Ecto neural progenitor cell (in vitro differentiated cells): ENCODE measurements at regions not wholly inside any gene's neighbourhood (a gene's known extent, or its start where the extent isn't known, plus 50 kb on each side); places are given as distances from the start of the nearest gene placed in this dataset.

Source experiments
- DNase-seq: peaks from one replicate; pipeline ENCODE4 v3.0.0-alpha.2; 2018; ENCODE audit warnings: low spot score

DNA sequence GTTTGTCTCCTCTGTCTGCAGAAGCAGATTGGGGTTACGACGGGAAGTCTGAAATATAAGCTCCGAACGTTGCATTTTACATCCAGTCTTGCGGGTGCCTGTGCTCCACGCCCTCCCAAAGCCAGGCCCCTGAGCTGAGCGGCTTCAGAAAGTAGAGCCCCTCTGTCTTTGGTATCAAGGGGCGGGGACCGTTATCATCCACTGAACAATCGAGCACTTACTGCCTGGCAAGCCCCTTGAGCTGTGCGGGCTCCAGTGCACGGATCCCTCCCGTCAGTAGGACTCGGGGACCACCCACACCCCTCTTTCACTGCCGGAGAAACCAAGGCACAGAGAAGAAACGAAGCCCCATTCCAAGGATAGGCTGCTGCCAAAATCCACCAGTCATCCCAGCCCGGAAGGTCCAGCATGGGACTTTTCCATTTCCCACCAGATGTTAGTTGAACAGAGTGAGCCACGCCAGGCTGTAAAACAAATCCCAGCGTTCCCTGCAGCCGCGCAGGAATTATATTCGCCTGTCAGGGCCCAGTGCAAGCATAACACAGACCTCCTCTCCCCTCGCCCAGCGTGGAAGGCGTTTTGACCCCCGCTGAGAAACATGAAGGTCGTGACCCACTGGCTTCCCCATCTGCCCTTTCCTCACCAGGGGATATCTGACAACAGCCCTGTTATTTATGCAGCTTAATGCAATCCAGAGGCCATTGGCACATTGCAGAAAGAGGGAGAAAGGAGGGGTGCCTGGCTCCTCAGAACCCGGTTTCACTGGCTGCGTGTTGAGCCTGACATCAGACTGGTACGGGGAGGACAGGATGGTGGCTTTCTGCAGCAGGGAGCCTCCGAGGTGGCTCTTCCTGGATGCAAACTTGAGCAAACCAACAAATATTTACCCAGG lies 212.2 kb upstream of the FOXF1 start:
- DNase-seq = no peak

DNA sequence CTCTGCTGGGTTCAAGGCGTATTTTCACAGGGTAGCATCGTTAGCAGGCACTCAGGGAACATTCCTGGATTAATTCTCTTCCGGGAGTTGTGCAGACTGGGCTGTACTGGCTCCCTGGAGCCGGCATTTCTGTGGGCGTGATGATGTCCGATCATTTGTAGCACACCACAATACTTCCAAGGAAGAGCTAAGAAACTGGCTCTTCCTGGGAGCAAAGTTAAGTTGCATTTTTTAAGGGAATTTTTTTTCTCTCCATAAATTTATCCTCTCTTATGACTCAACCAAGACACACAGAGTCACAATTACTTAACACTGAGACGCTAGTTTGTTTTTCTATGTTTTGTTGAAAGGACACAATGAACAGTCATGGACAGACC lies 211.6 kb upstream of the FOXF1 start:
- DNase-seq = no peak

DNA sequence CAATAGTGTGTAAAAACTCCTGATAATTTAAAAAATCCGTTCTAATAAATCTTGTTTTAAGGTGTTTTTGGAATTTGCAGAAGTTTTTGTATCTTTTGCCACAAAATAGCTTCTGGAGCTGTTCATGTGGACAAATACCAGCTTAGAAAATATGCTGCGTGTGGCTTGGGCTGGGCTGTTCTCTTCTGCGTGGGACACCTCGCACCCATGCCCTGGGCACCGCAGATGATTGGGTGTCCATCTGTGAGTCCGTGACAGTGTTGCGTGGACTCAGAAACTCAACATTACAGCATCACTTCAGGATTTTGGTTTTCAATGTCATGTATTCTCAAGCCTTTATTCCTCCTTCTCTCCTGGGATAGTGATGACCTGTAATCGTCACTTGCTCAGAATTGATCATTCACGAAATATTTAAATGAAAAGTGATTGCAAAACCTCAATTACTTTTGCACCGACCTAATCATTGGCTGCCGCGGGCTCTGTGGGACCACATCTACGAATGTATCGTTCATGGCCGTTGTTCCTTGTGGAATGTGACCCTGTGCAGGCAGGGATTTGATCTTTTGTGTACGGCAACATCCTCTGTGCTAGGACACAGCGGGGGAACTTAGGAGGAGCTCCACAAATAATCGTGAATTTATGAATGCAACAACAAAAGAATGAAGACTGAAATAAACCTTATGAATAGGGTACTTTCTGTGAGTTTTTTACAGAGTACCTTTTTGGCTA lies 210.3 kb upstream of the FOXF1 start:
- no peak for DNase-seq

DNA sequence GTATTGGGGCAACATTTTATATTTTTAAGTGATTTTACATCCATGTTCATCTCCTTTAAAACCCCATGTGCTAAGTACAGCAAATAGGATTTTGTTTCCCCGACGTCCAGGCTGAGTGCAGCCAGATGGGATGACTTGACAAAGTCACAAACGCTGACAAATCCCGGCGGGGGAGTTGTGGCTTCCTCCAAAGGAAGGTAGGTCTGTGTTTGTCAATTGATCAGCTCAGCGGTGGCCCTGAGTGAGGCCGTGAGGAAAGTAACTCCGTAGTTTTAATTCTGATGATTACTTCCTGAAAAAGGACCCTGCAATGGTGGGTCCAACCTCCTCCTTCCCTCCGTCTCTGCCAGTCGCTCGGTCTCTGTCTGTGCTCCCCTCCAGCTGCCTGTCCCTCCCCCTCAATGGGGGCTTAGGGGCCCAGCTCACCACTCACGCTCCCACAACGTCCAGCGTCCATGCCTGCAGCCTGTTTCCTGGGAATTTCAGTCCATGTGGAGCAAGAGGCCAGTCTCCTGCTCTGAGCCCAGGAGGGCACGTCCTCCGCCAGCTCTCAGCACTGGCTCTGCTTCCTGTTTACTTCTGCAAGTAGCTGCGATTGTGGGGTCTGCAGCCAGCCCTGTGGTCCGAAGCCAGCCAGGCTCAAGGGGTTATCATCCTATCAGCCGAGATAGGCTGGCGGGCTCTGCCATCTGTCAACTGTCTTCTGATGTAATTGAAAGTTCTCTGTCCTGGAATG lies 209.4 kb upstream of the FOXF1 start:
- no peak for DNase-seq

DNA sequence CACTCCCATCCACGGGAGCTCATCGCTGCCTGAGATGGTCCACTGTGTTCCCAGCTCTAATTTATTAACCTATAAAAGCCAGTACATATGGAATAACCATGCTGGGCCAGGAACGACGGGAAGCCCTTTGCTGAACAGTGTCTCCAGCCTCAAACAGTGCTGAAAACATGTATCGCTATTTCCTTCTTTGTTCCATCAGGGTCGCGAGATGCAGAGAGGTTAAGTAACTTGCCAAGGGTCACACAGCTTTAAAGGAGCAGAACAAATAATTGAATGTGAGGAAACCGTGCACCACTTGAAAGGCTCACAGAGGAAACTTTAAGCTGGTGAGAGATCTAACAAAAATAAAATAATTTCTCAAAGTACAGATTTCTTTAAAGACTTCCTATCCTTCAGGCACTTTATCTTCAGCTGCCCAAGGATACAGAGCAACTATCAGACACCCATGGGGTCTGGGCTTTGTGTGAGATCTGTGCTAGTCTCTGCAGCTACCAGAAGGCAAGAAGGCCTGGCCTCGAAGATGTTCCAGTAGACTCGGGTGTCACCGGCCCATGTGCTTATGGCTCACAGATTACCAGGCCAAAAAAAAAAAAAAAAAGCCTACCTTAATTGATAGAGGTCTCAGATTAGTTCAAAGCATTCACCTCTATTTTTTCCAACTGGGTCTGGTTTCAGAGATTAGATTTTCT lies 207.8 kb upstream of the FOXF1 start:
- no peak for DNase-seq

DNA sequence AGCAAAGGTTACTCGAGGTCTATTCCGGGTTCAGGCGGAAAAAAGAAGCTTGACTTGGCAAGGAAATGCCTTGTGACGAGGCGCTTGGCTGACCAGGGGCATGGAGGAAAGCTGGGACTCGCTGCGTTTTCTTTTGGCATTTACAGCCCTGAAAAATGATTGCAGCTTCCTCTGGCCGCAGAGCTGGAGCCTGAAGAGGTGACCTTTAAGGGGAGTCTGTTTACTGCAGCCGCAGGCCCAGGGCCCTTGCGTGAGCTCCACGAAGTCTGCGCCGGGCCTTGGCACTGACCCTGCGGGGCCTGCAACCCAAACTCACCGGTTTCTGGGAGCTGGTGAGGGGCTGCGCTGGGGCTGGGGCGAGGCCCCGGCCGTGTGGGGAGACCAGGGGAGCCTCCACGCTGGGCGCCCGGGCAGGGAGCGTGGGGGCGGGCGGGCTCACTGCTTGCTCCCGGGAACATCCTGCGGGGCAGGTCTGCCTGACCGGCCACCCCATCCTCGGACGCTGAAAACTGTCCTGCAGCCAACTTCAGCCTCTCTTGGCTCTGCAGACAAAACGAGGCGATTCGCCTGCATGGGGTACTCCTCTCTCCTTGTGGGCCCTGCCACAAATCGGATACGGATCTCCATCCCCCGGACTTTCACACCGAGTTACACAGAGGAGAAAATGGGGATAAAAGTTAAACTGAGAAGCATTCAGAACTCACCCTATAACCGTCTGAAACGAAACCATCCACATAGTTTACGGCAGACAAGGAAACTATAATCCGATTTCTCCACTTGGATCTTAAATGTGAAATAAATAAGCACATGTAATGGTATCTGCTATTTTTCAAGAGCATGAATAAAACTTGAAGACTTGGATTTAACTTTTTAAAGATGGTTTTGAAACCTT lies 206.3 kb upstream of the FOXF1 start:
- DNase-seq = no peak

DNA sequence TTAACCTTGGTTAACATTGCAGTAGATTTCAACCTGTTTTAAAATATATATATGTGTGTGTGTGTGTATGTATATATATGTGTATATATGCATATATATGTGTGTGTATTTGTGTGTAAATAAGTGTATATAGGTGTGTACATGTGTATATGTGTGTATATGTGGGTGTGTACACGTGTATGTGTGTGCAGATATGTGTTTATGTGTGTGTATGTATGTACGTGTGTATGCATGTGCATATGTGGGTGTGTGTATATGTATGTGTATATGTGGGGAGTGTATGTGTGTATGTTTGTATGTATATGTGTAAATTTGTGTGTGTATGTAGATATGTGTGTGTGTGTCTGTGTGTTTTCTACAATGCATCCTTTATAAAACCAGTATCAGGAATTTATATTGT lies 205.5 kb upstream of the FOXF1 start:
- DNase-seq = no peak

DNA sequence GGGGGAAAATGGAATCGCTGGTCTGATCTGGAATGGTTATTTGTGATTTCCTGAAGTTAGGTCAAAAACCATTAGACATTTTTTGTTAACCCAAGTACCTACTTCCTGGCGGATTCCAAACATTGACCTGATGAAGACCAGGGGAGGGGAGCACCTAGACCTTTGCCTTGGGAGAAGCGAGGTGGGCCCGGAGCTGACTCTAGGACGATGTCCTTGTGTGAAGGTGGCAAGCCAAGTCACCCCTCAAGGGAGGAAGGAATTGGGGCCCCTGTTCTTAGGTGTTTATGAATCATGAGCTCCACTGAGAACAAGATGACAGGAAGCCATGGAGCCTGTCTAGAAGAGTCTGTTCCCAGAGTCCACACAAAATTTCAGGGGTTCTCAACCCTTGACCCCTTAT lies 204.9 kb upstream of the FOXF1 start:
- no peak for DNase-seq

DNA sequence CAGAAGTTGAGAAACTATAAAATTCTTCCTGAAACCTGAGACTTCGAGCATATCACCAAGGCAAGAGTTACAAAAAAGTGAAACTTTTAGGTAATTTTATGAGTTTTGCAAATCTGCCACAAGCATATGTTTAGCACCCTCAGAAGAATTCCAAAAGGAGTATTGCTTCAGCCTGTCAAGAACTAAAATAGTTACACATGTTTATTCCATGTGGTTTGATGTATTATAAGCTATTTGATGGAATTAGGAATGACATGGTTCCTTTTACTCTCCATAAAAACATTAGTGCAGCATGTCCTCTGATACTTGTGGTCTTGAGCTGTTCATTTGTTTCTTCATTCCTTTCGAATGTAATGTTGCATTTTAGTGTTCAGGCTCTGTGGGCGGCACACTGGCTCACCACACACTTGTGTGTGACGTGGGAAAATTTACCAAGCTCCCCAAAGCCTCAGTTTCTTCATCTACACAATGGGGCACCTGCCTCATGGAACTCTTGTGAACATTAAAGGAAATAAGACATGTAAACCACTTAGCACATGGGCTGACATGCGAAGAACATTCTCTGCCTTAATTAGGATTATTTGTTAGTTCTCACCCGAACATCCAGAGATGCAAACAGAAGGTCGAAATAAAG lies 204.2 kb upstream of the FOXF1 start:
- no peak for DNase-seq

DNA sequence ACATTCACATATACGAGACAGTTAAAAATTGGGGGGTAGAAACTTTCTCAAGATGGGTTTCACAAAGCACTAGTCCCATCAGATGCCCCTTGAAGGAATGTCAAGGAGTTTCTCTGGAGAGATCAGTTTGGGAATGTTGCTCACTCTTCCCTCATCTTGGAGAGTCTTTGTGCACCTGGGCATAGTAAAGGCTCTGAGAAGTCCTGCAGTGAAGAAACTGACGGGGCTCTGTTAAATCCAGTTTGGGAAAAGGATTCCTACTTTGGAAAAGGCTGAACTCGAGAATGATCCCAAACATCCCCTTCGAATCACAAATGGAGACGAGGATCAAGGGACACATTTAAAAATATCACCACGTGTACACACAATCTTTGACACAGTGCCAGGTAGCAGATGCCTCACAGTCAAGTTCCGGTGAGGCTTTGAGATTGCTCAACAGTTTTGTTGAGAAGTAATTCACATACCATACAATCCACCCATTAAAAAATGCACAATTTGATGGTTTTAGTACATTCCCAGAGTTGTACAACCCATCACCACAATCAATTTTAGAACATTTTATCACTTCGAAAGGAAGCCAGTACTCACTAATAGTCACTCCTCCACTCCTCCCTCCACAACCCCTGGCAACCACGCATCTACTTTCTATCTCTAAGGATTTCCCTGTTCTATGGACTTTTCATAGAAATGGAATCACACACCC lies 203.4 kb upstream of the FOXF1 start:
- DNase-seq = no peak

DNA sequence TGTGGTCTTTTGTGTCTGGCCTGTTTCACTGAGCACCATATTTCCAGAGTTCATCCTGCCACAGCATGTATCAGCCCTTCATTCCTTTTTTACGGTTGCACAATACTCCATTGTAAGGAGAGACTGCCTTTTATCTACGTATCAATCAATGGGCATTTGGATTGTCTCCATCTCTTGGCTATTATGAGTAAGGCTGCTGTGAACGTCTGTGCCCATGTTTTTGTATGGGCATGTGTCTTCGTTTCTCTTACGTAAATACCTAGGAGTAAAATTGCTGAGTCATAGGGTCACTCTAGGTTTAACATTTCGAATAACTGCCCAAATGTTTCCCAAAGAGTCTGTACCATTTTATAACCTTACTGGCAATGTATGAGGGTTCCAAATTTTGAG lies 202.8 kb upstream of the FOXF1 start:
- no peak for DNase-seq

DNA sequence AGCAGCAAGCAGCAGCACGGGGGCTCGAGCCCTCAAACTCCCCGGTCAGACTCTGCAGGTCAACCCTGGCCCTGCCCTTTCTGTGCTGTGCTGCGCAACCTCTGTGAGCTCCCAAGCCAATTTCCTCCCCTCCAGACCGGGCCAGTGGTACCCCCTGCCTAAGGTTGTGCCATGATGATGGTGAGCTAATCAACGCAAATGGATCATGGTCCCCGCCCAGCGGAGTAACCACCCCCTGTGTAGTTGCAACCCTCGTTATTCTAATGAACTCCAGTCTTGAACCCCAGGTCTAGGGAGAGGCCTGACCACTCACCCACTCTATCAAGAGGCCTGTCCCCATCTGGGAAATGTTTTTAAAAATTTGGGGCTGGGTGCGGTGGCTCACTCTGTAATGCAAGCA lies 201.8 kb upstream of the FOXF1 start:
- DNase-seq = no peak

DNA sequence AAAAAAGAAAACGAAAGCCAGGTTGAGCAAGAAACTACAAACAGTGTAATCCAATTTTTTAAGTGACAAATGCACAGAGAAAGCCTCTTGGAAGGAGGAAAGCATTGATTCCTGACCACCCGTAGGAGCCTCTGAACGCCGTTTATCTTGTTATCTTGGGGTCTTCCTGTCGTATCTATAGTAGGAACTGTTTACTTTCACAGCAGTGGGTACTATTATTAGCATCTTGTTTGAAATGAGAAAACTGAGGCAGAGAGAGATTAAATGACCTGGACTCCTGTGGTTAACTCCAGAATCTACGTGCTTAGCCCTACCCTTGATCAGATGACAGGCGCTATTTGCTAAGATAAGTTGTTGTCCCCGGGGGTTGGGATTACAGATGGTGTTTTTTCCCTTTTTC lies 196.7 kb upstream of the FOXF1 start:
- DNase-seq = no peak

DNA sequence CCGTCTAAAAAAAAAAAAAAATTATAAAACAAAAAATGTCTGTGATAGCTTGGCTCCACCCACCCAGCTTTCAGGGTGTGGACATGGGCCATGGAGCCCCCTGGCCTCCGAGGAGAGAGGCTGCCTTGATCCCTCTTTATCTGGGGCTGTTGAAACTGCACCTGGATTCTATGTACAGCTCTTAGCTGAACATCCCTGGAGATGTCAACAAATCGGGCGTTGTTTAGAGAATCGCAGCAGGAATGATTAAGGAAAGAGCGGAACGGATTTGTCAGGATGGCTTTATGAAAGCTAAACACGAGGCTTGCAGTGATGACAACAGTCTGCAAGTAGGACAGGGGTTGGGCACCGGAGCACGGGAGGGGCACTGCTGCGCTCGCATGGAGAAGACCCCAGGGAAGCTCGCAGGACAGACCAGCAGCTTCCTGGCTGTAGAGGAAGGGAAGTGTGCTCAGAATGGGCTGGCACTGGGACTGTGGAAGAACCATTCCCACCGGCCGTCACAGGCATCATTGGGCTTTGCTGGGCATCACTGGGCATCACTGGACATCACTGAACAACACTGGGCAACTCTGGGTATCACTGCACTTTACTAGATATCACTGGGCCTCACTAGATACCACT lies 195.8 kb upstream of the FOXF1 start:
- no peak for DNase-seq

DNA sequence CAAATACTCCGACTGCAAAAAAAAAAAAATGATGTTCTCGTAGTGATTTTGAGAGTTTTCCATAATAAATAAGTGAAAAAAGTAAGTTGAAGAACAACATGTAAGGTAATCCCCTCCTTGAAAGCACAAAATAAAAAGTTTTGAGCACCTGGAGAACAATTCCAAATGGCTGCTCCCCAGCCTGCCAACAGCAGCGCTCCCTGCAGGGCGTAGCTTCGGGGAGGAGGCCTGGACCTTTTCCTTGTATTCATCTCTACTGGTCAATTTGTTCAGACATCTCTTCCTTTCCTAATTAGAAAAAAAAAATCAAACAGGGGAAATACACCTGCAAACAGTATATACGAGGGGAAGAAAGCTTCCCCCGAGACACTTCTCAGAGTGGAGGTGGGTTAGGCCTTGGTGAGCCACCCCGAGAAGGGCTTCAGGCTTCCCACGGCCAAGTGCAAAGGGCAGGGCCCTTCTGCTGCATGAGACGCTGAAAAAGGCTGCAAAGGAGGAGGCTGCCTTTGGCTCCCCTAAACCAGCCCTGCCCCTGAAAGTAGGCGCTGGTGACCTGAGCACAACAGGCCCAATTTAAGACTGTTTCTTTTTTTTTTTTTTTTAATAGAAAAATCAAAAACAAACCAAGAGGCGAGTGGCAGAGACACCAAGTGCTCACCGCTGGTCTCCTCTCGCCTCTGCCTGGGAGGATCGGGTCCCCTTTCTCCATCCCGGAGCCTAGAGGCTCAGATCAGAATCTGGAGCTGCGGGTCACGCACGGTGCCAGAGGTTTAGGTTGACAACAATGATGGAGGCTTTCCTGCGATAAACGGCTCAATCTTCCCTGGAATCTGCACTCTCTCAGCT lies 193.1 kb upstream of the FOXF1 start:
- peak; percentile 34 for DNase-seq

DNA sequence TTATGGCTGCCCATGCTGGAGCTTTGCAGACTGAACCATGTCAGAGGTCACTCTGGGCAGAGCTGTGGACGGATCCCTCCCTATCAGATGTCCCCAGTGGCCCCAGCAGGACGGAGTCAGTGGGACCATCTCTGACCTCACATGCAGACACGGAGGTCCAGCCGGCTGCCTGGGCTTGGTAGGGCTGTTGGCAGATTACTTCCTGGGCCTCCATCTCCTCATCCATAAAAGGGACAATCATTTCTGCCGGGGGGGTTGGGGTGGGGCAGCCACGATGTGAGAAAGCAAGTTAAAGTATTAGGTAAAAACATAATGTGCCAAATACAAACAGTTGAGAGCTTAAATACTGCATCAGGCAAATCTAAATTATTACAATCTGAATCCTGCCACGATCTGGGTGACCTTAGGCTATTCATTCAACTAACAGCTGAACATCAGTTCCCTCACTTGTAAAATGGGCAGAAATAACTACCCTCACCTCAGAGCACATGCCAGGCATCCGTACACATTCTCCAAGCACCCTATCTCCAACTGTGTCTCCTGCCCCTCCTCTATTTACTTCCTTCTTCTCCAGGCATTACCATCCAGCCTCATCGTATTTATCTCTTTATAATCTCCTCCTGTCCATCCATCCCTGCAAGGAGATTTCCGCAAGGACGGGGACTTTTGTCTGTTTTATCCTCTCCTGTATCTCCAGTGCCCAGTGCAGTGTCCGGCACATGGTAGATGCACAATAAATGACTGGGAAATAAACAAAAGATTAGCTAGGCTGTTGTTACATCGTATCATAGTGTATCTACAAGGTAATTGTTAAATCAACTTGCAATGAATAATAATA lies 192.3 kb upstream of the FOXF1 start:
- peak; percentile 46 for DNase-seq

DNA sequence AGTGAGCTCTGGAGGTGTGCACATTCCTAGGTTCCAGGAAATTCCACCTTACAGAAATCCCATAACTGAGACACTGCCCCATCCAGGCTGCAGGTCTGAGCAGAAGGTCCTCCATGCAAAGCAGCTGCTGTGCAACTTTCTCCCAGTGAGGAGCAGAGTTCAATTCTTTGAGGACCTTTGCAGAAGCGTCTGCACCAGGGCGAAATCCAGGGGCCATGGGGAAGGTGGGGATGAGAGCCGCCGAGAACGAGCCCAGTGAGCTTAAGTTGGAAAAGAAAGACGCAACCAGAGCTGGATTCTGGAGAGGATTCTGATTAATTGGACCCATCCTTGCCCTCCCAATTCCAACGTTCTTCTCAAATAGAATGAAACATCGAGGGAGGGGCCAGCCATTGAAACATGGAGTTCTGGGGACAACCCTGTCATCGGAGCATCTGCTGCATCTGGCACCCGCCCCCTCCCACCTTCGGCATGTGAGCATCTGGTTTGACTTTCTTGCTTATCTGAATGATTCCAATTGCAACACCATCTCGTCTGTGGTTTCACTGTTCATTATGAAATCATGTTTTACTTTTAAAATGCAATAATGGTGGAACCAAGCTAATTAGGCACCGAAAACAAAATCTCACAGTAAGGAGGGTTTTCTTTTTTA lies 190.6 kb upstream of the FOXF1 start:
- no peak for DNase-seq
